Right ventricle myocardium superior (tissue), 1 donor: ENCODE measurements at regions not wholly inside any gene's neighbourhood (a gene's known extent, or its start where the extent isn't known, plus 50 kb on each side); places are given as distances from the start of the nearest gene placed in this dataset.
A peak's percentile ranks its signal among the peaks of the same experiment; 100 is the strongest.
"Not testable (repeated sequence)": the region's sequence is repeated elsewhere in the genome, so short reads cannot be mapped to it uniquely, and the experiment has no call there.

Experiments
- ATAC-seq: fragments of 200-7000 bp; cut with Tn5 transposase; one replicate; pipeline ENCODE4 v1.9.1; 2020; ENCODE audit warnings: mild to moderate bottlenecking; ENCODE audit not compliant: poor library complexity
- DNase-seq: peaks from one replicate; pipeline ENCODE4 v3.0.0-alpha.2; 2020
- intact Hi-C: fragments of 100-400 bp; cut with DNase I; formaldehyde crosslinking; loops from one replicate; pipeline ENCODE4 v1.11.2; 2022
- donor health status: DM: no; HTN: yes; CAD: no; lungs with severe emphysema.

DNA sequence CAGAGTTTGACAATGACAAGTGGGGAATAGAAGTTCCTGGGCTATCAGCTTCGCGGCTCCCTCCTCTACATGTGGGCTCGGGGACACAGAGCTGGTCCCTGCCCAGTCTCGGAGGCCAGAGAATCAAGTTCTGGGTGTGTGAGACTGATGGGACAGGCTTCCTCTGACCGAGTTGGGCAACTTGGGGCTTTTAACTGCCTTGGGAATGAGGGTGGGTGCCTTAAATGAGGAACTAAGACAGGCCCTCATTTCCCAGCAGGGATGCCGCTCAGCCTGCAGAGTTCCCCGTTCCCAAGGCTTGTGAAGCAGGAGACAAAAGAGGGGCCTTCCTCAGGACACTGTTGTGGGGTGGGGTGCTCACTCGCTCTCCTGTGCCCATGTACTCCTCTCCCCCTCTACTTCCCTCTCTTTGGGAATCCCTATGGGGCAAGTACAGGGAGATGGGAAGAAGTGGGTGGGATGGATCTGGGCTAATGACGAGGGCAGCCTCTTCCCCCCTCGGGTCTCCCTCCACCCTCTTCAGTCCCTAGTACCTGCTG, 290.2 kb downstream of the BCL2L11 start:
- peak; percentile 34 for ATAC-seq
- intact Hi-C loops, DNase-seq: not testable (repeated sequence)

DNA sequence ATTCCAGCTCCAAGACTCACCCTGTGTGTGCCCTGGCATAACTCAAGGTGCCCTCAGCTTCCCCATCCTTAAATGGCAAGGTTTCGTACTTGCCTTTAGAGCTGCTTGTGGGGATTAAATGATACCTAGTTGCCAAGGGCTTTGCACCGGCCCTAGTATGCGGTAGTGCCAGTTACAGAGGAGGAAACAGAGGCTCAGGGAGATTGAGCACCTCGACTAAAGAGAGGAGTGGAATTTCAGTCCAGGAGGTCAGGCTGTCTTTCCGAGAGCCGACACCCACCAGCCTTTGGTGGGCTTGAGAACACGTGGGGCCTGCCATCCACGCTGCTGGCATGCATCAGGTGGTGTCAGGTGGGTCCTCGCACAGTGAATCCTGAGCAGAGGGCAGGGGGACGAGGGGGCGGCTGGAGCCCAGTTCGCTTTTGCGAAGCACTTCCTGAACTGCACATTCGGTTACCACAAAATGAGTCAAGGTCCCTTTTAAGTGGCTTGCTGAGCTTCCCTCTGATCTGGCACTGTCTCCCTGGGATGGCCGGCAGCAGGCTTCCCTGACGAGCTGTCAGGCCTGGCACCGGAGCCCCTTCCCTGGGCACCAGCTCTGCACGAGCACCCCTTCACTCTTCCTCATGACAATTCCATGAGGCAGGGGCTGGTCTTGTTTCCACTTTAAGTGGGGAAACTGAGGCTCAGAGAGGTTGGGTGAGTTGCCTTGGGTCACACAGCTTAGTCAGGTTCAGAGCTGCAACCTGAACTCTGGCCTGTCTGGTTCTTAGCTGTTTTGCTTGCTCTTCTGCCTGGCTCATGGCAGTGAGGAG, 291.4 kb downstream of the BCL2L11 start:
- DNase-seq, intact Hi-C loops, ATAC-seq: not testable (repeated sequence)

DNA sequence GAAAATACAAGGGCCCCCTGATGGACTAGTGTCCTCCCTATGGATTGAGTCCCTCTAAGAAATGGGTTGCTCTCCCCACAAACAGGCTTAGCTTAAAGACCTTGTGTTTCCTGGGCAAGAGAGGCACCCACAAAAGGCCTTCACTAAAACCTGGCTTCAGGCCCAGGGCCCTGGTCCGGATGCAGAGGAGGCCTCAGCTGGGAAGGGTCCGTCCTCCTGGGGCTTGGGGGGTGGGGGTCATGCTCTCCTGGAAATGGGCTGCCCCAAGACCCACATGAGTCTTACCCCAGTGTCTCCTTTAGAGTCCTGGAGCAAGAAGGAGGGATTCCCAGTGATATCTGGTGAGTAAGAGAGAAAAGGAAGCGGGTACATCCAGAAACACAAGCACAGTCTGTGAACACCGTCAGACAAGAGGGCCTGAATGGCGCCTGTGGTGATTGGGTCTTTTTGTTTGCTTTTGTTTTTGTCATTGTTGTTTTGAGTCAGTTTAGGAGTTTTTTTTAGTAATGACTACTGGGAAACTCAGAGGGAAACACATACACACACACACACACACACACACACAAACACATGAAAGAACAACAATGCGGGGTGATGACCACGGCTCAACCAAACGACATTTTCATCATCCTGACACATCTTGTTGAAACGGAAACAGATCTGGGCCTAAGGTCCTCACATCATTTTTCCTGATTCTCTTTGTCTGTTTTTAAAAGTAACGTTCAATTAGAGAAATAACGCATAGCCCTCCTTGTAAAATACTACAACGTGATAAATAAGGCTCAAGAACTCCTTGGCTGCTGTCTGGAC, 292.3 kb downstream of the BCL2L11 start:
- ATAC-seq, intact Hi-C loops, DNase-seq: not testable (repeated sequence)

DNA sequence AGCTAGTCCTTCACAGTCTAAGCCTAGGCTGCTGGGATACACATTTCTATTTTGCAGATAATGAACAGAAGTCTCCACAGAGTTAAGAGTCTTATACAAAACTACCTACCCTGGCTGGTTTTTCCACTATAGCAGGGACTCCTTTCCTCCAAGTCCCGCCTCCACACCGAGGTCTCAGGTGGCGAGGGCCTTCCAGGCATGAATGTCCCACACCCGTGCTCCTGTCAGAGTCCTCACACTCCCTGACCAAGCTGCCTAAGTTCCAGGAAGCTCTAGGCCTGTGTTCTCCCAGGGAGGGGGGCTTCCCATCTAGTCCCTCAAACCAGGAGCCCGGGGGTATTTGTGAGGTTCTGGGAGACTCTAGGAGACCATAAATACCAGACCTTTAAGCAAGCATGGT, 293.2 kb downstream of the BCL2L11 start:
- intact Hi-C loops, ATAC-seq, DNase-seq: not testable (repeated sequence)

DNA sequence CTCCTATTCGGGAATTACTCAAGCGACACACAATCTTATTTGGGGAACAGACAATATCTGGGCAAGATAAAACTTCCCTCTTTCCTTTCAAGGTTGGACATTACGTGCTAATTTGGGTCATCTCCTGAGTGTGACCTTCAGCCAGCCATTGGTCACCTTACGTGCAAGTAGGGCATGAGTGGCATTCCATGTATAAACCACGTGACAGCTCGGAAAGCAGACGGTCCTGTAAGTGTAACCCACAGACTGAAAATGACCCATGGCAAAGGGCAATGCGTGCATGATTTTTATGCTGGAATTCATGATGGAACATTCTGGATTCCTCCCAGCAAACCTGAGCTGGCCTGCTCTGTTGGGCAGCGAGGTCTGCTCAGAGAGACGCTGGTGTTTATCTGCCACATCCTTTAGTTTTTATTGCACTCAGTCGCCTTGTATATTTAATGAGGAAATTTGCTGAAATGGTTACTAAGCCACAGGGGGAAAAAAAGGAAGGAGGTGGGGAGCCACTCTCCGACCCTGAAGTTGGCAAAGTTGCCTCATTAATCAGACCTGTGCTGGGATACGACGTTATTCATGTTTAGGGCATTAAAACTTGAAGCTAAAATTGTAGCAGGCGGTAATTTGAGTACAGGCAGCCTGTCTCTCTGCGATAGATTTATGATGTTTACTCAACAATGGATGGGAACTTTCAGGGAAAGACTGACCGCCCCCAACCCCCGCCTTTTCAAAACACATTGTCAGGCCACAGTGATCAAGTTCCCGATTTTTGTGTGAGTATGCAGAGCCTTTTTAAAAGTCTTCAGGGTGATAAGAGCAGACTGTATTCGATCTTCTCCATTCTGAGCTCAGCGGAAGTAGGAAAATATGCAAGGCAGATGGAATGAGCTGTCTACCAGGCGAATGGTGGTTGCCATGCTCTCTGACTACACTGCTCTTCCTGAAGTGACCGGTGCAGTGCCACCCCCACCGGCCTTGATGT, 295.3 kb downstream of the BCL2L11 start:
- intact Hi-C loops, ATAC-seq, DNase-seq: not testable (repeated sequence)

DNA sequence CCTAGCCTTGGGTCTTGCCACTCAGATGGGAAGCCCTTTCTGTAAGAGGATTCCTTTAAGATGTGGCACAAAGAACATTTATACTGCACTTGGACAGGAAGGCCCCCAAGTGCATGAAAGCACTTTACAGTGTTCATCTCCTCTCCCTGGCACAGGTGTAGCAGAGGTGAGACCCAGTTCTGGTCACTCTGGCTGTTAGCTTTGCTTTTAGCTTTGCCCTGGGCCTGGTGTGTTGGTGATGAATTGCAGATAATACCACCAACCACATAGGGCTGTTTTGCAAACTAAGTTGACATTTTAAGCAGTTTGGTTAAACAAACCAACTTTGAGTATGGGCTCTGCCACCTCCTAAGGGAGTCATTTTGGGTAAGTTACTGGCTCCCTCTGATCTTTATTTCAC, 296.3 kb downstream of the BCL2L11 start:
- DNase-seq, ATAC-seq, intact Hi-C loops: not testable (repeated sequence)

DNA sequence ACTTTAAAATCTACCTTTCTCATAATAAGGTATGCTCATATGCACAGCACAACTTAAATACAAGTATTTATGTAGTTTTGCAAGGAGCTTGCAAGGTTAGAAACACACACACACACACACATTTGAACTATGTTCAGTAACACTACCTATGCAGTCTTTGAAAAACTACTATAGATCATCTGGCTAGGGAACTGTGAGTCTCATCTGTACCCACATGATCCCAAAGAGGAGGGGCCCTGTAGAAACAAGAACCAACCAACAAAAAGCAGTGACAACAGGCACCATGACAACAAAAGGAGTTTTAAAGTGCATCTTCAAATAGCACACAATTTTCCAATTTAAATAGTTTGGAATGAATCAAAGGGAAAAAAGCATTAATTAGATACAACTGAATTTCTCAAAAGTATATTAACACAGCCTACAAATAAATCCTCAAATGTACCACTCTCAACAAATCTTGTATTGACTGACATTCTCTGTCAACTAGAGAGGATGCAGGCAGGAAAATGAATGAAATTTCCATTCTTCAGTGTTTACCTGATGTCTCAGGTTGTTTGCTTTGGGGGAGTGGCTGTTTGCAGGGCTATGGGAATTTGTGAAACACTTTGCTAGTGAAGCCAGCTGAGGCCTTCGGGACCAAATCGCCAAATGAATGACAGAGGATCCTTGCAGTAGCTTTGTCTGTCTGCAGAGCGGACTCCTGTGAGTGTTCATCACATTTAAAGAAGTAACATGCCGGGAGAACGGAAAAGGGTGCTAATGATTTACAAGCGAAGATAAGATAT, 297.6 kb downstream of the BCL2L11 start:
- DNase-seq, intact Hi-C loops, ATAC-seq: not testable (repeated sequence)

DNA sequence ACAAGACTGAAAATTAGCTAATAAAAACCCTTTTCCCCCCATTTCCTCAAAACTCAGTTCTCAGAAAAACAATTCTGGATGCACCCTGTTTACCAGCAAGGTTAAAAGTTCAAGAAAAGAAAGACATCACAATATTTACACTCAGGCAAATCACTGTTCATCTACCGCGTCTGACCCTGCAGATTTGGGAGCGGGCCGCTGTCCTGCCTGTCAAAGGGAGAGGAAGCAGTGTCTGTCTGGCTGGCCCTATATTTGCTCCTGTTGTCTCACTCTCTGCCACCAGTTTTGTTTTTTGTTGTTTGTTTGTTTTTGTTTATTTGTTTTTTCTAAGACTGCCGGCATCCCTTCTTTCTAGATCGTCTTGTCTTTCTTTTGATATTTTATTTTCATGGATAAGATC, 299.4 kb downstream of the BCL2L11 start:
- DNase-seq, ATAC-seq, intact Hi-C loops: not testable (repeated sequence)

DNA sequence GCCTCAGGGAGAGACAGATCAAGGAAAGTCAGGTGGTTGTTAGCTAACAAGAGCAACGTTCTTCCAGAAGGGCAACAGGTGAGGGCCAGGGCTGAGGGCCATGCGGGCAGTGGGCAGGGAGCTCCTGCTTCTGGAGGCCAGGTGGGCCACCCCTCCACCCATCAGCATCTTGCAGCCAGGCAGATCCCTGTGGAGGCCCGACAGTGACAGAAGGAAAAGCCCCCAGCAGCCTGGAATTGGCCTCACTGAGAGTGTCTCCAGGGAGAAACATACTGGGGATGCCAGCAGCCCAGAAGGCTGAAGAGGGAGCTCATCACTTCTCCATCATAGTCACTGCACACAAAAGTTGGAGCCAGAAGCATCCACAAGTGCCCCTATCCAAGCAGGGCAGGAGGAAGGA, 300.1 kb downstream of the BCL2L11 start:
- ATAC-seq, intact Hi-C loops, DNase-seq: not testable (repeated sequence)

DNA sequence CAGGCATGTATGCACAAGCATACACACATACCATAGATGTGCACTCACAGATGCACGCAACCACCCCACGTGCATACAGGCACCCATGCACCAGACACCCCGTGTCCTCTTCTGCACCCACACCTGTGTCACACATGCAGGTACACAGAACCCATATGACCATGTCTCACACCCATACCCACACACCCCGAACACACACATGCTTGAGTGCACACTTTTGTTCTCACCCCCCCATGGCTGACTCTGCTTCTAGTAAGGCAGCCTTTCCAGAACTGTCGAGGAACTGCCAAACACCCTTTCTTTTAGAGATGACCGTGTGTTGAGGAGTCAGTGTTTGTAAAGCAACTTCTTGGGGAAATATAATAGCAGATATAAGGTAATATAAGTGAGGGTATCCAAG, 301.2 kb downstream of the BCL2L11 start:
- ATAC-seq, DNase-seq, intact Hi-C loops: not testable (repeated sequence)

DNA sequence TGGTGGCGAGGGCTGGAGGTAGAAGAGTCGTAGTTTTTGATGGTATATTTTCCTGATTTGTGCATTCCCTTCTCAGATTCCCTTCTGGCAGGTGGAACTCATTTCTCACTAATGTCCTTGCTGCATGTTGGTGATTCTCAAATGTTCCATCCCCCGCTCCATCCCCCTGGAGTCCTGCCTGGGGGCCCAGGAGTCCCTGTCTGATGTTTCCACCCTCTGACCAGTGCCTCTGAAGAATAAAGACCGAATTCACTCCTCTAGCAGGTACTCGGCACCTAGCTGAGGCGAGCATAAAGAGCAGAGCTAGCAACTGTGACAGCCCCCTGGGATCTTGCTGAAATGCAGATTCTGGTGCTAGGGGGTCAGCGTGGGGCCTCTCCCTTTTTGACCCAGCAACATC, 301.8 kb downstream of the BCL2L11 start:
- intact Hi-C loops, ATAC-seq, DNase-seq: not testable (repeated sequence)

DNA sequence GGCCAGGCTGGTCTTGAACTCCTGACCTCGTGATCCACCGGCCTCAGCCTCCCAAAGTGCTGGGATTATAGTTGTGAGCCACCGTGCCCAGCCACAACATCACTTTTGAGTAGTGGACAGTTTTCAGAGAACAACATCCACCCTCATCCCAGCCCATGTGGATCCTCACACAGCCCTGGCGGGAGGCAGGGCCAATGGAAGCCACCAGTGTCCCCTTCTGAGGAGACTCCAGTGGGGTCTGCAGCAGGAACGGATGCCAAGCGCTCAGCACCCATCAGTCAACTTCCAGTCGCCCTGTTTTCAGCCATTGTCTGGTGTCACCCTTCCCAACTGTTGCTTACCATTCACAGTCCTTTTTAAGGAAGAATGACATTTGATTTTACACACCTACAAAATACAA, 302.5 kb downstream of the BCL2L11 start:
- DNase-seq, ATAC-seq, intact Hi-C loops: not testable (repeated sequence)

DNA sequence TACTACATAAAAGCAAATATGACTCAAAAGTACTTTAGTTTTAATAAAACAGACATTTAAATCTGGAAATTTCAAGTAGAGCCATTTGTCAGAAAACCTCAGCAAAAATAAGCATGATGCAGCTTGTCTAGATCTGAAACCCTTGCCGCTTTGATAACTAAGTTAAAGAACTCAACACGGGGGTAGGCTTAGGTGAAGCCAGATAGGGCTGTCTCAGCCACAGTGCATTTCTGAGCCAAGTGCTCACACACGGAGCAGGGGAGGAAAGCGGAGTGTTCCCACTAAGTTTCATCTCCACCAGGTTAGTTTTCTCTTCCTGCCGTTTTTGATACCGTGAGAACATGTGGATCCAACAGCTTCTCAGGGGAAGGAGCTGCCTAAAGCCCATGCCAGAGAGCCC, 303.5 kb downstream of the BCL2L11 start:
- ATAC-seq, intact Hi-C loops: not testable (repeated sequence)

DNA sequence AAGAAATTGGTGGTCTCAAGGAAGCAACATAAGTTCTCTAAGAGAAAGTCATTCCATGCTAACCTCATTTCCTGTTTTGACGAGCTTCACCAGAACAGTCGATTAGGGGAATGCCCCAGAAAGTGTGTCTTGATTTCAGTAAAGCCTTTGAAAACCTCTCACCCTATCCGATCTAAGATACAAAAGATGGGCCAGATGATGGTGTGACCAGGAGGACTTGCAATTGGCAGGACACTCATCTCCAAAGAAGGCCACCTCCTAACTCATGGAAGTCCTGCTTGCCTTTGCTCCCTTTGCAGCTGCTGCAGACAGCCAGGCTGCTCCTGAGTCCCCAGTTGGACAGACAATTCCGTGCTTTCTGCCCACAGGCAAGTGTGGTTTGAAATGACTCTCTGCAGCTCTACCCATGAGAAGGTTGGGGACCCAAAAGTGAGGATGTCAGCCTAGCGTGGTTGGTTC, 304.2 kb downstream of the BCL2L11 start:
- DNase-seq, intact Hi-C loops, ATAC-seq: not testable (repeated sequence)

More for the DNA sequence above, 303.5 kb downstream of the BCL2L11 start:
- DNase-seq = not testable (repeated sequence)

DNA sequence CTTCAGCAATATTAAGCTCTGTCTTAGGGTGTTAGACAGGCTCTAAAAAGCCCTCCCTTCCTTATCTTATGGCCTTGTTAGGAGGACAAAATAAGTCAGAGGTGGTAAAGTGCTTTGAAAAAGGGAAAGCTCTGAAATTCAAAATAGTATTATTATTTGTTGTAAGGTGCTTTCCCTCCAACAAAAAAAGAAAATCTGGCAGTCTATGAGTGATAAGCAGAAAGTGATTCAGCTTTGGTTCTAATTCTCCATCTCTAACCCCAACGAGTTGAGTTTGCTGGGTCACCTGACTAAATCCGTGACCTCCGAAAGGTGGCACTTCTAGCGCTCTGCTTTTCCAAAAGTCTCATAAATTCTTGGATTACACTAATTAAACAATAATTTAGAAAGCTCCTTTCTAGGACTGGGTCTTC, 305.1 kb downstream of the BCL2L11 start:
- ATAC-seq, intact Hi-C loops, DNase-seq: not testable (repeated sequence)

DNA sequence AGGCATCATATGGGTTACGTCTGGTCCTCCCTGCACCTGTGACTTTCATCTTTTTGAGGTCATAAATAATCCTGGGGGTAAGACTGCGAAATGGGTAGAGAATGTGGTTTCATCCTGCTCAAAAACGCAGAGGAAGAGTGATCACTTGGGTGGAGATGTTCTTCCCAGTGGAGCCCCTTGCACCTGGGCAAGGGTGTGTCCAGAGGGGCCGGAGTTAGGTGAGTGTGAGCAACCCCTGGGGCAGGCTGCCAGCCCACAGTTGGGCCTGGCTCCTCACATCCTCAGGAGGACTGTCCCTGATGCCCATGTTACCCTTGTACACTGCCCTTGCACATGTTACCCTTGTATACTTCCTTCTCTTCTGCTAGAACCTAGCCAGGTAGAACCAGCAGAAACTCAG, 306.6 kb downstream of the BCL2L11 start:
- intact Hi-C loops, DNase-seq, ATAC-seq: not testable (repeated sequence)

DNA sequence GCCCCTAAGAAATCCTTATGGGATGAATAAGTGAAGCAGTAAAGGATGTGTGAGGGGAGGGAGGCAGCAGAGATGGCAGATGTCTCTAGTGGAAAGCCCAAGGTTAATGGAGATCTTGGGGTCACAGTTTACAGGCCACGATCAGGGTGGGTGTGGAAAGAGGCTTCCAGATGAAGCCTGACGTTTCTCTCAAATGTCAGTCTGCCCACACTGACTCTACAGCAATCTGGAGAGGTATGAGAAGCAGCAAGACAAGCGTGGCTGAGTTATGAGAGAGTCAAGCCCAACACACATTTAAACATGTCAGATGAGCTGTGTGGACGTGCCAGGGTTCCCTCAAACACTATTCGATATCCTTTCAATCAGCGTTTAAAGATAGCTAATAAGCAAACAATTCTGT, 308.2 kb downstream of the BCL2L11 start:
- ATAC-seq, DNase-seq, intact Hi-C loops: not testable (repeated sequence)
